ENCODE measurements at regions not wholly inside any gene's neighbourhood (a gene's known extent, or its start where the extent isn't known, plus 50 kb on each side); places are given as distances from the start of the nearest gene placed in this dataset.

DNA sequence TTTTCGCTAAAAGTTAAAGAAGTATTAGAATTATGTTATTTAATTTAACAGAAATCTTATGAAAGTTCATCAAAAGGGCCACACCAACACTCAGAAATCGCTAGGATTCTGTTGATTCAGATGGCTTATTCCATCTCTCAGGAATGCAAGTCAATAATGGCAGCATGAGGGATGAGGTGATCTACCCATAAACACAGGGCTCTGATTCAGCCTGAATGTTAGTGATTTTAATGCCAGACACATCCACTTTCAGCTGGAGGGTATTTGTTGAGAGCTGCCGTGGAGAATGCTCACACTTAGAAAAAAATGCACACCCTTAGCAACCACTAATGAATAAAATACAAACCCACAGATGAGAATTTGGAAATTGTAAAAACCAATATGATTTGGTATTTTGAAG lies 173.3 kb upstream of the ERBB4 start:
- Histone ChIP-seq H3K4me3 (ENCODE audit: low read depth, low read length) (no peak overlapping the region), H3K27ac (ENCODE audit: low read depth, low read length) (no peak overlapping the region), H3K27me3 (ENCODE audit: control insufficient read depth, insufficient read depth, low read length) (no peaks in the 10 kb centered on the region), H3K9me3 (ENCODE audit: control insufficient read depth, insufficient read depth, low read length) (no peaks in the 10 kb centered on the region), H3K9ac (ENCODE audit: low read depth, low read length) (no peak overlapping the region), H3K36me3 (ENCODE audit: control insufficient read depth, insufficient read depth, low read length) (no peaks in the 10 kb centered on the region), H3K4me1 (ENCODE audit: control insufficient read depth, insufficient read depth, low read length) (no peaks in the 10 kb centered on the region)

DNA sequence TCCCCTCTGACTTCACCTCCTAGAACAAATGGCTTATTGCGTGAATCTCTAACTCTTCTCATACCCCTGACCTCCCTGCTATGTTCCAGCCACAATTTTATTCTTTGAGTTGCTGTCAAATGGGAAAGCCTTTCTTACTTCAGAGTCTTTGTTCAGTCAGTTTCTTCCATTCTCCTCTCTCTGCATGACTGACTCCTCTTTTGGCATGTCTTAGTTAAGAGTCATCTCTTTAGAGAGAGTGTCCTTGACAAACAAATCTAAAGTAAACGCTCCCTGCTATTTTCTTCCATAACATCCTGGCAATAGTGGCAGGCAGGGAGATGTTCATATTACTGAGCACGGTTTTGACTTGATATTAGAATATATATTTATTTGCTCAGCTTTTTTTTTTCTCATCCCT lies 170.7 kb upstream of the ERBB4 start:
- H3K27me3 ChIP-seq (ENCODE audit: control insufficient read depth, insufficient read depth, low read length): no peaks in the 10 kb centered on the region
- no peaks in the 10 kb centered on the region for H3K4me1 ChIP-seq (ENCODE audit: control insufficient read depth, insufficient read depth, low read length)
- H3K4me3 ChIP-seq (ENCODE audit: low read depth, low read length): no peak overlapping the region
- H3K9ac ChIP-seq (ENCODE audit: low read depth, low read length): no peak overlapping the region
- H3K9me3 ChIP-seq (ENCODE audit: control insufficient read depth, insufficient read depth, low read length): no peaks in the 10 kb centered on the region
- peak overlapping the region; percentile 26 for H3K27ac ChIP-seq (ENCODE audit: low read depth, low read length)
- no peaks in the 10 kb centered on the region for H3K36me3 ChIP-seq (ENCODE audit: control insufficient read depth, insufficient read depth, low read length)

DNA sequence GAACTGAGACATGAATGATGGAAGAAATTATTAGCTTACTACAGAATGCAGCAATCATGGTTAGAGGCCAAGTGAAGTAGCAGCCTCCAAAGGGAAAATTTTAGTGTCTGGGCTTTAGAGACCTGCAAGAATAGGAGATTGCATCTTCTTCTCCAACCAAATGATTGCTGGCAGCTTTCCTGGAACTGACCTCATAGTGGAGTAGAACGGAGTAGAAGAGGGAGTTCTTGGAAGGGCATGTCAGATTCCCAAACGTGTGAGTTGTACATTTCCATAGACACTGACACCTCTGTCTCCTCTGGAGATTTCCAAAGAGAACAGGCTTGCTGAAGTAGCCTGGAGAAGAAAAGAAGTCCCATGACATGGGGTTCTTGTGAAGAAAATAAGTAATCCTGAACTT lies 169.8 kb upstream of the ERBB4 start:
- no peaks in the 10 kb centered on the region for H3K4me1 ChIP-seq (ENCODE audit: control insufficient read depth, insufficient read depth, low read length)
- no peak overlapping the region for H3K9ac ChIP-seq (ENCODE audit: low read depth, low read length)
- no peaks in the 10 kb centered on the region for H3K27me3 ChIP-seq (ENCODE audit: control insufficient read depth, insufficient read depth, low read length)
- no peaks in the 10 kb centered on the region for H3K36me3 ChIP-seq (ENCODE audit: control insufficient read depth, insufficient read depth, low read length)
- no peak overlapping the region for H3K27ac ChIP-seq (ENCODE audit: low read depth, low read length)
- H3K9me3 ChIP-seq (ENCODE audit: control insufficient read depth, insufficient read depth, low read length): no peaks in the 10 kb centered on the region
- no peak overlapping the region for H3K4me3 ChIP-seq (ENCODE audit: low read depth, low read length)

DNA sequence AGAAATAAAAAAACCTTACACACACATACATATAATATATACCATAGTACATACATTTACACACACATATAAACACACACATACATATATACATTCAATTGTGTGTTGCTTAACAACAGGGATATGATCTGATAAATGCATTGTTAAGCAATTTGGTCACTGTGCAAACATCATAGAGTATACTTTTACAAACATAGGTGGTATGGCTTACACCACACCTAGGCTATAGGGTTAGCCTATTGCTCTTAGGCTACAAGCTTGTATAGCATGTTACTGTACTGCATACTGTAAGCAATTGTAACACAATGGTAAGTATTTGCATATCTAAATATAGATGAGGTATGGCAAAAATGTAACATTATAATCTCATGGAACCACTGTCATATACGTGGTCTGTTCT lies 156.8 kb upstream of the ERBB4 start:
- no peak overlapping the region for H3K4me3 ChIP-seq (ENCODE audit: low read depth, low read length)
- H3K27ac ChIP-seq (ENCODE audit: low read depth, low read length): no peak overlapping the region
- H3K4me1 ChIP-seq (ENCODE audit: control insufficient read depth, insufficient read depth, low read length): no peaks in the 10 kb centered on the region
- no peaks in the 10 kb centered on the region for H3K36me3 ChIP-seq (ENCODE audit: control insufficient read depth, insufficient read depth, low read length)
- no peak overlapping the region for H3K9ac ChIP-seq (ENCODE audit: low read depth, low read length)
- H3K9me3 ChIP-seq (ENCODE audit: control insufficient read depth, insufficient read depth, low read length): no peaks in the 10 kb centered on the region
- H3K27me3 ChIP-seq (ENCODE audit: control insufficient read depth, insufficient read depth, low read length): no peaks in the 10 kb centered on the region

DNA sequence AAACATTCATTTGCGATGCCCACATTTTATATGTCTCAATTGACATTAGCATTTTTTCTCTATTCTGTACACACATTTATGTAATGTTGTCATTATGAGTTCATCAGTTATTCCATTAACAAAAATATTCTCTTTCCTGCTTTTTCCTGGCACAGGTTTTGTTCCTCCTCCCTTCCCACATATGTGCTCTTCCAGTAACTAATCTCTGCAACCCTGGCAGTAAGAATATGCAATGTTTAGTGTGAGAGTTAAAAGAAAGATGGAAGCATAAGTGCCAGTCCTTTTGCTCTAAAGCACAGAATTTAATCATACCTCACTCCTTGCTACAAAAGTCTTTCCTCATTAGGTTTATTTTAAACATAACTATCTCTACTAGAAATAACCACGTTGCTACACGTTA lies 155.8 kb upstream of the ERBB4 start:
- no peaks in the 10 kb centered on the region for H3K27me3 ChIP-seq (ENCODE audit: control insufficient read depth, insufficient read depth, low read length)

DNA sequence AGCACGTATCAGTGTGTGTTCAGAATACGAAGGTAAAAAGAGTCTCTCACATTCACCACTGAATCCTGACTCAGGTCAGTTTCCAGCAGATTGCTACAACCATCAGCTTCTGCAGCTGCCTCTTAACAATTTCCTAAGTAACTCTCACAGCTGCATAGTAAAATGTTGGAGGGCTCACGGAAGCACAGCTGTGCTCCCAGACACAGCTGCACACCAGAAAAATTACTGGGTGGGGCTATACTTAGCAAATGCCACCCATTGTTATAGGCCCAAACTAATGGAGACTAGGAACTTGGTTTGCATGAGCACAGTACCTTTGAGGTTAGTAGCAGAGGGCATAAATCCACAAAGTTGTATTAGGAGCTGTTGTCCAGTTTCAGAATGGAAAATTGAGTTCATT lies 153.9 kb upstream of the ERBB4 start:
- Histone ChIP-seq H3K4me3 (ENCODE audit: low read depth, low read length) (no peak overlapping the region), H3K27me3 (ENCODE audit: control insufficient read depth, insufficient read depth, low read length) (no peaks in the 10 kb centered on the region), H3K4me1 (ENCODE audit: control insufficient read depth, insufficient read depth, low read length) (no peaks in the 10 kb centered on the region), H3K27ac (ENCODE audit: low read depth, low read length) (no peak overlapping the region), H3K9me3 (ENCODE audit: control insufficient read depth, insufficient read depth, low read length) (no peaks in the 10 kb centered on the region), H3K36me3 (ENCODE audit: control insufficient read depth, insufficient read depth, low read length) (no peaks in the 10 kb centered on the region), H3K9ac (ENCODE audit: low read depth, low read length) (no peak overlapping the region)

More for the DNA sequence above, 155.8 kb upstream of the ERBB4 start:
- no peak overlapping the region for H3K9ac ChIP-seq (ENCODE audit: low read depth, low read length)
- H3K36me3 ChIP-seq (ENCODE audit: control insufficient read depth, insufficient read depth, low read length): no peaks in the 10 kb centered on the region
- H3K4me3 ChIP-seq (ENCODE audit: low read depth, low read length): no peak overlapping the region
- H3K4me1 ChIP-seq (ENCODE audit: control insufficient read depth, insufficient read depth, low read length): no peaks in the 10 kb centered on the region
- H3K27ac ChIP-seq (ENCODE audit: low read depth, low read length): no peak overlapping the region
- no peaks in the 10 kb centered on the region for H3K9me3 ChIP-seq (ENCODE audit: control insufficient read depth, insufficient read depth, low read length)

DNA sequence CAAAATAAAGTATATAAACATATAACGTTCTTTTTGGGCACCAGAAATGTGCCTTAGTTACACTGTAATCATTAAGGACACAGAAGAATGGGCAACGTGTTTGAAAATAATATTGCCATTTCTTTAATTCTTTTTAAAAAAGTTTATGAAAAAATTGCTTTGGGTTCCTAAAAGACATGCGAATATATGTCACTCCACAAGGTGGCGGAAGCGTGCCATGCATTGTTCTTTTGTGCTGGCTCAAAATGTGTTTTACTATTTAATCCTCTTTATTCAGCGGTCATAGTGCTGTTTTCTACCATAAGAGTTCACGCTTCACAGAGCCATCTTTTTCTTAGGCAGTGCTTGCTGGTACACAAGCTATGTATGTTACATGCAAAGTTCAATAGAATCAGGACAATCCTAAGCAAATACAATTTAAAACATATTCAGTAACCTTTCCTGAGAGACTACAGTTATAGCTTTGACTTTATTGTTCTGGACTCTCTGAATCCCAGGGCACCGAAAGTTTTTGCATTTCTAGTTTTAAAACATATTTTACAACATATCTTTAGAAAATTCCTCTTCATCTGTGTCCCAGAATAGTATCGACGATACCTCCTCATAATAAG lies 147.8 kb upstream of the ERBB4 start:
- H3K4me1 ChIP-seq (ENCODE audit: control insufficient read depth, insufficient read depth, low read length): 0 out of 2 replicates have a peak, but pooled peaks cover 3% of the 10 kb centered on the region
- no peak overlapping the region for H3K9ac ChIP-seq (ENCODE audit: low read depth, low read length)
- H3K4me3 ChIP-seq (ENCODE audit: low read depth, low read length): no peak overlapping the region
- no peak overlapping the region for H3K27ac ChIP-seq (ENCODE audit: low read depth, low read length)
- no peaks in the 10 kb centered on the region for H3K36me3 ChIP-seq (ENCODE audit: control insufficient read depth, insufficient read depth, low read length)
- no peaks in the 10 kb centered on the region for H3K27me3 ChIP-seq (ENCODE audit: control insufficient read depth, insufficient read depth, low read length)
- no peaks in the 10 kb centered on the region for H3K9me3 ChIP-seq (ENCODE audit: control insufficient read depth, insufficient read depth, low read length)

DNA sequence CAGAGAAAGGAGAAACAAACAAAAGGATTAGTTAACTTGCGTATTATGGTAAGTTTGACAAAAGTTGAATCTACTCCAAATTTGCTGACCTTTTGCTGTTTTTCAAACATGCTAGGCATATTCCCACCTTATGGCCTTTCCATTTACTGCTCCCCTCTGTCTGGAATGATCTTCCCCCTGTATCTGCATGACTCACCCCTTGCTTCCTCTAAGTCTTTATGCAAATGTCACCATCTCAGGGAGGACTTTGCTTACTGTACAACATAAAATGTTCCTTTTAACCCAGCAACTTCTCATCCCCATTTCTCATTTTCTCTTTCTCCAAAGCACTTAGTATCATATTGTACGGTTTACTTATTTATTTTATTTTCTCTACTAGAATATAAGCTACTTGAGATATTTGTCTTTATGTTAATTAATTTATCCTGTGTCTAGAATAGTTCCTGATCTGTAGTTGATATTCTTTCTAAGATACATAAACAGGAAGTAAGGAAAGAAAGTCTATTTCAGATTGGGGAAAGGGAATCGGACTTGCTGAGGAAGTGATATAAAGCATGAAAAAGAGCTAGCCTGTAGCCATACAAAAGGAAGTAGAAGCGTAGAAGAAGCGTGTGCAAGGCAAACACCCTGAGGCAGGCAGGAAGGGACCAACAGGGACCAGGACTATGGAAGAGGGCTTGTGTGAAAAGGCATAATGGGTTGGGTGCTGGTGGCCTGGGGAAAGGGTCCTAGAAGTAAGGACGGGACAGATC lies 144.9 kb upstream of the ERBB4 start:
- Histone ChIP-seq H3K9me3 (ENCODE audit: control insufficient read depth, insufficient read depth, low read length) (no peaks in the 10 kb centered on the region), H3K36me3 (ENCODE audit: control insufficient read depth, insufficient read depth, low read length) (no peaks in the 10 kb centered on the region), H3K27ac (ENCODE audit: low read depth, low read length) (no peak overlapping the region), H3K9ac (ENCODE audit: low read depth, low read length) (no peak overlapping the region), H3K4me1 (ENCODE audit: control insufficient read depth, insufficient read depth, low read length) (0 out of 2 replicates have a peak, but pooled peaks cover 3% of the 10 kb centered on the region), H3K27me3 (ENCODE audit: control insufficient read depth, insufficient read depth, low read length) (no peaks in the 10 kb centered on the region), H3K4me3 (ENCODE audit: low read depth, low read length) (no peak overlapping the region)

DNA sequence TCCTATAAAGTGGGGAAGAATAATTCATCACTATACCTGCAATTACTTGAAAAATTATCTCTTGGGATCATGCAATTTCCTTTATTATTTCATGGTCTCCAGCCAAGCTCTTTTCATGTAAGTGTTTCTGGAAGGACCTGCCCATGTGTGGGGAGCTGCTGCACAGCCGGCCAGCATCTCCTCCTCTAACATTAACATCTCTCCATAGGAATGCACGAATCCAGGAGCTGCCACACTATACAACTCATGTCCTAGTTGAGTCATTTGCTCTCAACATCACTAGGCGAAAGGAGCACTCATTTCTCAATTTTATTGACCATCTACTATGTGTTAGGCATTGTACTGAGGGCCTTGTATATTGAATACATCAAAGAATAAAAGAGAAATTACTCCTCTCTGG lies 144.3 kb upstream of the ERBB4 start:
- H3K4me1 ChIP-seq (ENCODE audit: control insufficient read depth, insufficient read depth, low read length): 0 out of 2 replicates have a peak, but pooled peaks cover 3% of the 10 kb centered on the region
- no peak overlapping the region for H3K27ac ChIP-seq (ENCODE audit: low read depth, low read length)
- no peaks in the 10 kb centered on the region for H3K36me3 ChIP-seq (ENCODE audit: control insufficient read depth, insufficient read depth, low read length)
- no peaks in the 10 kb centered on the region for H3K27me3 ChIP-seq (ENCODE audit: control insufficient read depth, insufficient read depth, low read length)
- no peaks in the 10 kb centered on the region for H3K9me3 ChIP-seq (ENCODE audit: control insufficient read depth, insufficient read depth, low read length)
- H3K4me3 ChIP-seq (ENCODE audit: low read depth, low read length): no peak overlapping the region
- no peak overlapping the region for H3K9ac ChIP-seq (ENCODE audit: low read depth, low read length)

DNA sequence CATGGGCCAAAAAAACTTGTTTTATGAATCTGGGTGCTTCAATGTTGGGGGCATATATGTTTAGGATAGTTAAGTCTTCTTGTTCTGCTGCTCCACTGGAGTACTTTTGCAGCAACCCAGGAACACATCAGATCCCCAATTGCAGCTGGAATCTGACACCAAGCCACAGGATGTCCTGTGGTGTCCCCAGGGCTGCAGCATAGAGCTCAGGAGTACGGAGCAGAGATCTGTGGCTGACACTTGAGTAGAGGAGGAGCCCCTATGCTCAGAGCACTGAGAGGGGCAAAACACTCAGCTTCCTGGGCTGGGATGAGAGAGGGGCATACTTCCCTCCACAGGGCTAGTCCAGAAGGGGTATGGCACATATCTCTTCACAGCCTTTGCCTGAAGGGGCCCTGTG lies 138.9 kb upstream of the ERBB4 start:
- no peak overlapping the region for H3K9ac ChIP-seq (ENCODE audit: low read depth, low read length)
- no peaks in the 10 kb centered on the region for H3K36me3 ChIP-seq (ENCODE audit: control insufficient read depth, insufficient read depth, low read length)
- H3K4me1 ChIP-seq (ENCODE audit: control insufficient read depth, insufficient read depth, low read length): no peaks in the 10 kb centered on the region
- H3K9me3 ChIP-seq (ENCODE audit: control insufficient read depth, insufficient read depth, low read length): no peaks in the 10 kb centered on the region
- no peaks in the 10 kb centered on the region for H3K27me3 ChIP-seq (ENCODE audit: control insufficient read depth, insufficient read depth, low read length)
- no peak overlapping the region for H3K4me3 ChIP-seq (ENCODE audit: low read depth, low read length)
- no peak overlapping the region for H3K27ac ChIP-seq (ENCODE audit: low read depth, low read length)

DNA sequence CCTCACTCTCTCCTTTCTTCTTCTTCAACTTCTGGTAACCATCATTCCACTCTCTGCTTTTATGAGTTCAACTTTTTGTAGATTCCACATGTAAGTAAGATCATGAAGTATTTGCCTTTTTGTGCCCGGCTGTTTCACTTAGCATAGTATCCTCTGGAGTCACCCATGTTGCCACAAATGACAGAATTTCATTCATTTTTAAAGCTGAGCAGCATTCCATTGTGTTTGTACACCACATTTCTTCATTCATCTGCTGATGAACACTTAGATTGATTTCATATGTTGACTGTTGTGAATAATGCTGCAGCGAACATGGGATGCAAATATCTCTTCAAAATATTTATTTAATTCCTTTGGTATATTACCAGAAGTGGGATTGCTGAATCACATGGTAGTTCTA lies 133.6 kb upstream of the ERBB4 start:
- no peak overlapping the region for H3K27ac ChIP-seq (ENCODE audit: low read depth, low read length)

More for the DNA sequence above, 133.6 kb upstream of the ERBB4 start:
- H3K36me3 ChIP-seq (ENCODE audit: control insufficient read depth, insufficient read depth, low read length): no peaks in the 10 kb centered on the region
- H3K9me3 ChIP-seq (ENCODE audit: control insufficient read depth, insufficient read depth, low read length): no peaks in the 10 kb centered on the region
- H3K4me1 ChIP-seq (ENCODE audit: control insufficient read depth, insufficient read depth, low read length): no peaks in the 10 kb centered on the region
- H3K4me3 ChIP-seq (ENCODE audit: low read depth, low read length): no peak overlapping the region
- H3K9ac ChIP-seq (ENCODE audit: low read depth, low read length): no peak overlapping the region
- H3K27me3 ChIP-seq (ENCODE audit: control insufficient read depth, insufficient read depth, low read length): no peaks in the 10 kb centered on the region
